ENCODE measurements at regions not wholly inside any gene's neighbourhood (a gene's known extent, or its start where the extent isn't known, plus 50 kb on each side); places are given as distances from the start of the nearest gene placed in this dataset.

- TF ChIP-seq CTCF (conservative IDR thresholded peaks at IDR 0.05; ENCODE audit: low read depth, low read length) (no peak), EZH2phosphoT487 (IDR thresholded peaks at IDR 0.05; ENCODE audit: borderline replicate concordance, low read length) (no peak)
Observed at GRCh38 chr5:148716716-148717115, 62.4 kb upstream of the HTR4 start.
